H9 (cell line): ENCODE measurements at regions not wholly inside any gene's neighbourhood (a gene's known extent, or its start where the extent isn't known, plus 50 kb on each side); places are given as distances from the start of the nearest gene placed in this dataset.
A peak's percentile ranks its signal among the peaks of the same experiment; 100 is the strongest.

Source experiments
- DNase-seq: peaks from one replicate; pipeline ENCODE4 v3.0.0-alpha.2; 2017
- H2AFZ ChIP-seq: one replicate; pipeline ENCODE4 v1.6.1; 2013; ENCODE audit warnings: mild to moderate bottlenecking, low read length, control low read depth, moderate library complexity
- H2AK5ac ChIP-seq: 2 replicates; pipeline ENCODE4 v1.6.1; 2013; ENCODE audit warnings: low read length, control low read depth, mixed read lengths; ENCODE audit not compliant: insufficient read length
- H2BK120ac ChIP-seq: one replicate; pipeline ENCODE4 v1.6.1; 2013; ENCODE audit warnings: low read depth, mild to moderate bottlenecking, low read length, control low read depth, inconsistent platforms; ENCODE audit not compliant: poor library complexity, severe bottlenecking
- H2BK12ac ChIP-seq: 2 replicates; pipeline ENCODE4 v1.6.1; 2013; ENCODE audit warnings: low read length, control low read depth, mixed read lengths, low read depth; ENCODE audit not compliant: insufficient read length
- H2BK15ac ChIP-seq: 2 replicates; pipeline ENCODE4 v1.6.1; 2013; ENCODE audit warnings: low read depth, low read length, control low read depth
- H2BK20ac ChIP-seq: one replicate; pipeline ENCODE4 v1.6.1; 2013; ENCODE audit warnings: low read depth, mild to moderate bottlenecking, low read length, control low read depth, inconsistent platforms; ENCODE audit not compliant: poor library complexity, severe bottlenecking
- H2BK5ac ChIP-seq: 2 replicates; pipeline ENCODE4 v1.6.1; 2013; ENCODE audit warnings: low read length, control low read depth, mixed read lengths; ENCODE audit not compliant: insufficient read length
- H3K14ac ChIP-seq: 2 replicates; pipeline ENCODE4 v1.6.1; 2013; ENCODE audit warnings: low read length, control low read depth; ENCODE audit not compliant: insufficient read depth
- H3K18ac ChIP-seq: 2 replicates; pipeline ENCODE4 v1.6.1; 2013; ENCODE audit warnings: low read depth, mild to moderate bottlenecking, mixed read lengths, low read length, control low read depth; ENCODE audit not compliant: insufficient read length
- H3K23ac ChIP-seq: 2 replicates; pipeline ENCODE4 v1.6.1; 2013; ENCODE audit warnings: low read length, control low read depth, mixed read lengths, low read depth; ENCODE audit not compliant: insufficient read length
- H3K23me2 ChIP-seq: 2 replicates; pipeline ENCODE4 v1.6.1; 2013; ENCODE audit warnings: low read depth, mild to moderate bottlenecking, mixed read lengths, low read length, control low read depth; ENCODE audit not compliant: insufficient read length, poor library complexity, severe bottlenecking
- H3K27ac ChIP-seq: 2 replicates; pipeline ENCODE4 v1.5.1; 2013; ENCODE audit warnings: low read length, control low read depth, mixed read lengths, low read depth; ENCODE audit not compliant: insufficient read length
- H3K27me3 ChIP-seq: 2 replicates; pipeline ENCODE4 v1.6.1; 2013; ENCODE audit warnings: low read length, control low read depth, inconsistent platforms; ENCODE audit not compliant: insufficient read depth
- H3K4ac ChIP-seq: 2 replicates; pipeline ENCODE4 v1.6.1; 2013; ENCODE audit warnings: low read depth, mild to moderate bottlenecking, control low read depth, inconsistent platforms, low read length, moderate library complexity
- H3K4me1 ChIP-seq: 2 replicates; pipeline ENCODE4 v1.6.1; 2013; ENCODE audit warnings: low read length, control low read depth, inconsistent platforms; ENCODE audit not compliant: insufficient read depth
- H3K4me2 ChIP-seq: 2 replicates; pipeline ENCODE4 v1.6.1; 2013; ENCODE audit warnings: low read length, control low read depth, mixed read lengths; ENCODE audit not compliant: insufficient read length, insufficient read depth
- H3K56ac ChIP-seq: 2 replicates; pipeline ENCODE4 v1.6.1; 2013; ENCODE audit warnings: low read depth, mild to moderate bottlenecking, mixed read lengths, low read length, control low read depth; ENCODE audit not compliant: insufficient read length
- H3K79me1 ChIP-seq: 2 replicates; pipeline ENCODE4 v1.6.1; 2013; ENCODE audit warnings: low read depth, mild to moderate bottlenecking, moderate library complexity, low read length, control low read depth, inconsistent platforms; ENCODE audit not compliant: insufficient read depth, poor library complexity, severe bottlenecking
- H3K79me2 ChIP-seq: 2 replicates; pipeline ENCODE4 v1.6.1; 2013; ENCODE audit warnings: low read length, control low read depth, inconsistent platforms; ENCODE audit not compliant: insufficient read depth
- H3K9ac ChIP-seq: 2 replicates; pipeline ENCODE4 v1.6.1; 2013; ENCODE audit warnings: low read length, control low read depth, mixed read lengths; ENCODE audit not compliant: insufficient read length; ENCODE audit errors: extremely low read depth
- H3K9me3 ChIP-seq: one replicate; pipeline ENCODE4 v1.6.1; 2013; ENCODE audit warnings: low read depth, low read length, inconsistent platforms; ENCODE audit not compliant: control insufficient read depth
- H3T11ph ChIP-seq: one replicate; pipeline ENCODE4 v1.6.1; 2013; ENCODE audit warnings: mild to moderate bottlenecking, low read length, control low read depth, inconsistent platforms
- H4K20me1 ChIP-seq: one replicate; pipeline ENCODE4 v1.6.1; 2013; ENCODE audit not compliant: control insufficient read depth, insufficient read length, insufficient read depth
- H4K5ac ChIP-seq: 2 replicates; pipeline ENCODE4 v1.6.1; 2013; ENCODE audit warnings: low read depth, mild to moderate bottlenecking, mixed read lengths, low read length, control low read depth; ENCODE audit not compliant: insufficient read length
- H4K8ac ChIP-seq: replicated peaks from 2 replicates; pipeline ENCODE4 v1.6.1; 2013; ENCODE audit warnings: low read length, control low read depth, mixed read lengths, low read depth; ENCODE audit not compliant: insufficient read length
- H4K91ac ChIP-seq: 2 replicates; pipeline ENCODE4 v1.6.1; 2013; ENCODE audit warnings: low read depth, mild to moderate bottlenecking, moderate library complexity, mixed read lengths, low read length, control low read depth; ENCODE audit not compliant: insufficient read length
- H3K27ac Mint-ChIP-seq, 3 experiments: 2 replicates in 2 of 3; 3 replicates in 1 of 3; pipeline ENCODE4 v1.8.0; 2020 to 2021; ENCODE audit warnings: mixed read lengths in 3 of 3, mild to moderate bottlenecking in 1 of 3, moderate library complexity in 1 of 3
- H3K27me3 Mint-ChIP-seq: 2 replicates; pipeline ENCODE4 v1.8.0; 2021; ENCODE audit warnings: low read depth, mild to moderate bottlenecking, moderate library complexity, mixed read lengths
- H3K36me3 Mint-ChIP-seq, 3 experiments: 2 replicates in 2 of 3; 3 replicates in 1 of 3; pipeline ENCODE4 v1.8.0; 2020 to 2021; ENCODE audit warnings: low read depth in 3 of 3, mixed read lengths in 3 of 3; ENCODE audit not compliant: insufficient read depth in 1 of 3
- H3K4me1 Mint-ChIP-seq, 2 experiments: 2 replicates each; pipeline ENCODE4 v1.8.0; 2020; ENCODE audit warnings: mixed read lengths in 2 of 2
- H3K4me3 Mint-ChIP-seq, 2 experiments: 2 replicates in 1 of 2; 3 replicates in 1 of 2; pipeline ENCODE4 v1.8.0; 2020 to 2021; ENCODE audit warnings: mild to moderate bottlenecking in 2 of 2, mixed read lengths in 2 of 2, moderate library complexity in 1 of 2
- H3K9me3 Mint-ChIP-seq, 2 experiments: 2 replicates in 1 of 2; 3 replicates in 1 of 2; pipeline ENCODE4 v1.8.0; 2020; ENCODE audit warnings: mild to moderate bottlenecking in 2 of 2, mixed read lengths in 2 of 2, moderate library complexity in 1 of 2
- WGBS: extraction: QIAGEN DNeasy Blood & Tissue Kit; methylation state at CpG from one replicate; pipeline ENCODE4 v1.1.7; 2013; ENCODE audit warnings: missing lambda C conversion rate, low lambda C conversion rate, mixed read lengths; ENCODE audit not compliant: insufficient read length; ENCODE audit errors: extremely low coverage; 5-methylcytosine and 5-hydroxymethylcytosine counted together
- TF ChIP-seq, protein P1 (sequence below): fragments of 200-600 bp; sonication (generic); conservative IDR thresholded peaks from 3 replicates; pipeline ENCODE4 v1.8.0; 2021; ENCODE audit warnings: antibody characterized with exemption, mild to moderate bottlenecking

- TF ChIP-seq, protein P1, sequence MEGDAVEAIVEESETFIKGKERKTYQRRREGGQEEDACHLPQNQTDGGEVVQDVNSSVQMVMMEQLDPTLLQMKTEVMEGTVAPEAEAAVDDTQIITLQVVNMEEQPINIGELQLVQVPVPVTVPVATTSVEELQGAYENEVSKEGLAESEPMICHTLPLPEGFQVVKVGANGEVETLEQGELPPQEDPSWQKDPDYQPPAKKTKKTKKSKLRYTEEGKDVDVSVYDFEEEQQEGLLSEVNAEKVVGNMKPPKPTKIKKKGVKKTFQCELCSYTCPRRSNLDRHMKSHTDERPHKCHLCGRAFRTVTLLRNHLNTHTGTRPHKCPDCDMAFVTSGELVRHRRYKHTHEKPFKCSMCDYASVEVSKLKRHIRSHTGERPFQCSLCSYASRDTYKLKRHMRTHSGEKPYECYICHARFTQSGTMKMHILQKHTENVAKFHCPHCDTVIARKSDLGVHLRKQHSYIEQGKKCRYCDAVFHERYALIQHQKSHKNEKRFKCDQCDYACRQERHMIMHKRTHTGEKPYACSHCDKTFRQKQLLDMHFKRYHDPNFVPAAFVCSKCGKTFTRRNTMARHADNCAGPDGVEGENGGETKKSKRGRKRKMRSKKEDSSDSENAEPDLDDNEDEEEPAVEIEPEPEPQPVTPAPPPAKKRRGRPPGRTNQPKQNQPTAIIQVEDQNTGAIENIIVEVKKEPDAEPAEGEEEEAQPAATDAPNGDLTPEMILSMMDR, result peak; percentile 49
- no peak overlapping the region for H2AFZ ChIP-seq
- peaks cover 9 to 12% of the 10 kb centered on the region in 2 experiments for H3K4me1 Mint-ChIP-seq
- H2BK15ac ChIP-seq, result no peak overlapping the region
- H3K27me3 ChIP-seq, result no peaks in the 10 kb centered on the region
- no peak overlapping the region for H3K23ac ChIP-seq
- no peak overlapping the region for H2AK5ac ChIP-seq
- no peak overlapping the region for H2BK120ac ChIP-seq
- H3K27ac Mint-ChIP-seq, result no peak overlapping the region
- no peak overlapping the region for H4K5ac ChIP-seq
- no peak overlapping the region for H3K18ac ChIP-seq
- no peaks in the 10 kb centered on the region for H3K27me3 Mint-ChIP-seq
- WGBS, result no CpG with 5 or more reads among the region's 3 CpGs
- H3T11ph ChIP-seq, result no peak overlapping the region
- no peak overlapping the region for H4K8ac ChIP-seq
- H3K4me3 Mint-ChIP-seq, result no peak overlapping the region
- no peaks in the 10 kb centered on the region for H3K36me3 Mint-ChIP-seq
- H3K14ac ChIP-seq, result no peak overlapping the region
- H2BK5ac ChIP-seq, result no peak overlapping the region
- no peak for DNase-seq
- no peaks in the 10 kb centered on the region for H3K4me1 ChIP-seq
- no peaks in the 10 kb centered on the region for H3K23me2 ChIP-seq
- H3K56ac ChIP-seq, result no peak overlapping the region
- no peaks in the 10 kb centered on the region for H4K20me1 ChIP-seq
- H3K9me3 ChIP-seq, result no peaks in the 10 kb centered on the region
- H3K79me2 ChIP-seq, result no peaks in the 10 kb centered on the region
- no peak overlapping the region for H3K4me2 ChIP-seq
- H2BK20ac ChIP-seq, result no peak overlapping the region
- H3K79me1 ChIP-seq, result no peaks in the 10 kb centered on the region
- H2BK12ac ChIP-seq, result no peak overlapping the region
- H4K91ac ChIP-seq, result no peak overlapping the region
- H3K9ac ChIP-seq, result no peak overlapping the region
- H3K27ac ChIP-seq, result no peak overlapping the region
- H3K4ac ChIP-seq, result no peak overlapping the region
- H3K9me3 Mint-ChIP-seq, result no peaks in the 10 kb centered on the region
Measured at GRCh38 chrX:140163371-140164159, 198.2 kb upstream of the CXorf66 start.
